GM19023 (cell line): ENCODE measurements at regions not wholly inside any gene's neighbourhood (a gene's known extent, or its start where the extent isn't known, plus 50 kb on each side); places are given as distances from the start of the nearest gene placed in this dataset.

Experiments
- ATAC-seq: cut with Tn5 transposase; IDR thresholded peaks from one replicate; pipeline ENCODE4 v1.9.1; 2021; ENCODE audit warnings: mild to moderate bottlenecking, moderate library complexity; ENCODE audit not compliant: unreplicated experiment

- ATAC-seq = peak; percentile 54
Observed at GRCh38 chr5:56692359-56693219, 122.8 kb upstream of the MAP3K1 start.

- no peak for ATAC-seq
Observed at GRCh38 chr5:56688402-56688801, 126.9 kb upstream of the MAP3K1 start.

GRCh38 chr5:56686337-56687195 lies 128.8 kb upstream of the MAP3K1 start:
- ATAC-seq = peak; percentile 68

- no peak for ATAC-seq
Observed at GRCh38 chr5:56685503-56686217, 129.7 kb upstream of the MAP3K1 start.

- no peak for ATAC-seq
Observed at GRCh38 chr5:56684159-56684558, 131.2 kb upstream of the MAP3K1 start.

- ATAC-seq = no peak
Observed at GRCh38 chr5:56683733-56684132, 131.6 kb upstream of the MAP3K1 start.

GRCh38 chr5:56683281-56683680 lies 132.1 kb upstream of the MAP3K1 start:
- ATAC-seq = no peak

GRCh38 chr5:56681346-56681745 lies 134.0 kb upstream of the MAP3K1 start:
- no peak for ATAC-seq

GRCh38 chr5:56680731-56681130 lies 134.6 kb upstream of the MAP3K1 start:
- ATAC-seq = no peak

- no peak for ATAC-seq
Observed at GRCh38 chr5:56677690-56678305, 137.6 kb upstream of the MAP3K1 start.

GRCh38 chr5:56676091-56676768 lies 139.1 kb upstream of the MAP3K1 start:
- ATAC-seq = peak; percentile 81

GRCh38 chr5:56674441-56674840 lies 140.9 kb upstream of the MAP3K1 start:
- no peak for ATAC-seq

- no peak for ATAC-seq
Observed at GRCh38 chr5:56673171-56673570, 142.2 kb upstream of the MAP3K1 start.

- no peak for ATAC-seq
Observed at GRCh38 chr5:56671571-56671970, 143.8 kb upstream of the MAP3K1 start.

- ATAC-seq = no peak
Observed at GRCh38 chr5:56670916-56671315, 144.4 kb upstream of the MAP3K1 start.

GRCh38 chr5:56669534-56670483 lies 145.5 kb upstream of the MAP3K1 start:
- ATAC-seq = peak; percentile 96

- no peak for ATAC-seq
Observed at GRCh38 chr5:56668996-56669395, 146.4 kb upstream of the MAP3K1 start.

- no peak for ATAC-seq
Observed at GRCh38 chr5:56667692-56668091, 147.7 kb upstream of the MAP3K1 start.

GRCh38 chr5:56666901-56667300 lies 148.4 kb upstream of the MAP3K1 start:
- ATAC-seq = no peak
